Keratinocyte (primary cell): ENCODE measurements at regions not wholly inside any gene's neighbourhood (a gene's known extent, or its start where the extent isn't known, plus 50 kb on each side); places are given as distances from the start of the nearest gene placed in this dataset.

Source experiments
- DNase-seq: peaks from one replicate; pipeline ENCODE4 v3.0.0-alpha.2; 2011; ENCODE audit warnings: low read depth, missing footprints, low spot score
- FAIRE-seq: peaks from 2 replicates; lab custom pipeline; 2011; peaks lifted over from hg19 to GRCh38; lab: Jason Lieb, UNC
- H2AFZ ChIP-seq: 2 replicates; pipeline ENCODE4 v1.6.0; 2012; ENCODE audit warnings: low read length, control low read depth, inconsistent platforms; ENCODE audit not compliant: control insufficient read depth
- H3K27ac ChIP-seq: 2 replicates; pipeline ENCODE4 v1.5.1; 2011; ENCODE audit warnings: low read length; ENCODE audit not compliant: control insufficient read depth, insufficient read depth
- H3K27me3 ChIP-seq: 3 replicates; pipeline ENCODE4 v1.6.0; 2011; ENCODE audit warnings: low read length; ENCODE audit not compliant: control insufficient read depth, insufficient read depth; ENCODE audit errors: extremely low read depth
- H3K36me3 ChIP-seq, 2 experiments: 2 replicates in 1 of 2; 3 replicates in 1 of 2; pipeline ENCODE4 v1.5.1; 2011; ENCODE audit warnings: low read length in 2 of 2, mild to moderate bottlenecking in 1 of 2; ENCODE audit not compliant: control insufficient read depth in 2 of 2, insufficient read depth in 2 of 2; ENCODE audit errors: extremely low read depth in 1 of 2
- H3K4me1 ChIP-seq: 3 replicates; pipeline ENCODE4 v1.5.1; 2011; ENCODE audit warnings: low read length; ENCODE audit not compliant: control insufficient read depth, insufficient read depth; ENCODE audit errors: extremely low read depth
- H3K4me2 ChIP-seq: 3 replicates; pipeline ENCODE4 v1.6.0; 2011; ENCODE audit warnings: low read depth, low read length; ENCODE audit not compliant: control insufficient read depth, insufficient read depth; ENCODE audit errors: extremely low read depth
- H3K4me3 ChIP-seq, 3 experiments: fragments of 200-600 bp in 1 of 3; sonication (generic) in 1 of 3; 2 replicates in 2 of 3; 3 replicates in 1 of 3; pipeline ENCODE4 v1.5.1; 2011 to 2016; ENCODE audit warnings: low read length in 3 of 3, mild to moderate bottlenecking in 3 of 3, control low read depth in 2 of 3, inconsistent platforms in 1 of 3, low read depth in 1 of 3, mixed read lengths in 1 of 3, mixed run types in 1 of 3, moderate library complexity in 1 of 3; ENCODE audit not compliant: control insufficient read depth in 2 of 3, insufficient read depth in 2 of 3; ENCODE audit errors: extremely low read depth in 1 of 3
- H3K79me2 ChIP-seq: 2 replicates; pipeline ENCODE4 v1.6.0; 2012; ENCODE audit warnings: low read length; ENCODE audit not compliant: control insufficient read depth, insufficient read depth
- H3K9ac ChIP-seq: 3 replicates; pipeline ENCODE4 v1.6.0; 2011; ENCODE audit warnings: low read length; ENCODE audit not compliant: control insufficient read depth, insufficient read depth; ENCODE audit errors: extremely low read depth
- H3K9me1 ChIP-seq: 3 replicates; pipeline ENCODE4 v1.6.0; 2011; ENCODE audit warnings: low read length; ENCODE audit not compliant: control insufficient read depth, insufficient read depth; ENCODE audit errors: extremely low read depth
- H3K9me3 ChIP-seq: 2 replicates; pipeline ENCODE4 v1.5.1; 2012; ENCODE audit warnings: low read depth, low read length; ENCODE audit not compliant: control insufficient read depth
- H4K20me1 ChIP-seq: 3 replicates; pipeline ENCODE4 v1.6.0; 2011; ENCODE audit warnings: low read length; ENCODE audit not compliant: control insufficient read depth, insufficient read depth; ENCODE audit errors: extremely low read depth
- CTCF ChIP-seq, 3 experiments: IDR thresholded peaks in 1 of 3; conservative IDR thresholded peaks in 1 of 3; optimal IDR thresholded peaks in 1 of 3; 2 replicates in 2 of 3; 3 replicates in 1 of 3; pipeline versions ENCODE3 to v1.5.1; 2011; ENCODE audit warnings: low read length in 3 of 3, mild to moderate bottlenecking in 3 of 3, moderate library complexity in 2 of 3, control low read depth in 1 of 3, inconsistent platforms in 1 of 3; ENCODE audit not compliant: insufficient read depth in 2 of 3; ENCODE audit errors: extremely low read depth in 1 of 3
- EZH2 ChIP-seq: IDR thresholded peaks from one replicate; pipeline ENCODE4 v1.6.1; 2012; ENCODE audit warnings: inconsistent platforms, mild to moderate bottlenecking, low read length, moderate library complexity
- dilution Hi-C: fragments of 300-500 bp; cut with MboI; formaldehyde crosslinking; loops from one replicate; pipeline ENCODE4 v1.7.0; 2020; ENCODE audit warnings: low sequenced_read_pairs; ENCODE audit not compliant: extremely low pct_ligation_motif_present

GRCh38 chr13:65504213-65504612 lies 1725.9 kb downstream of the PCDH9 start:
- no peak overlapping the region for H3K27ac ChIP-seq
- DNase-seq: no peak
- no peak overlapping the region for H3K9ac ChIP-seq
- FAIRE-seq: no peak
- H3K27me3 ChIP-seq: no peaks in the 10 kb centered on the region
- no peaks in the 10 kb centered on the region for H3K9me3 ChIP-seq
- no peak overlapping the region for H2AFZ ChIP-seq
- no peaks in the 10 kb centered on the region for H3K9me1 ChIP-seq
- no peak overlapping the region for H3K4me2 ChIP-seq
- H4K20me1 ChIP-seq: no peaks in the 10 kb centered on the region
- H3K79me2 ChIP-seq: no peaks in the 10 kb centered on the region
- TF ChIP-seq CTCF (optimal IDR thresholded peaks at IDR 0.05 in 1 of 3, IDR thresholded peaks at IDR 0.05 in 1 of 3, conservative IDR thresholded peaks at IDR 0.05 in 1 of 3; ENCODE audit: extremely low read depth in 1 of 3, insufficient read depth in 2 of 3, low read length in 3 of 3): no peak
- TF ChIP-seq EZH2: no peak
- H3K4me3 ChIP-seq: no peak overlapping the region
- dilution Hi-C loops: no loop called here
- H3K4me1 ChIP-seq: no peaks in the 10 kb centered on the region
- no peaks in the 10 kb centered on the region for H3K36me3 ChIP-seq

GRCh38 chr13:65500481-65500880 lies 1729.7 kb downstream of the PCDH9 start:
- Histone ChIP-seq H3K36me3 (no peaks in the 10 kb centered on the region), H4K20me1 (no peaks in the 10 kb centered on the region), H2AFZ (no peak overlapping the region), H3K4me1 (no peaks in the 10 kb centered on the region), H3K27ac (no peak overlapping the region), H3K9me1 (no peaks in the 10 kb centered on the region), H3K9ac (no peak overlapping the region), H3K9me3 (no peaks in the 10 kb centered on the region), H3K4me2 (no peak overlapping the region), H3K79me2 (no peaks in the 10 kb centered on the region), H3K27me3 (no peaks in the 10 kb centered on the region), H3K4me3 (no peak overlapping the region)
- TF ChIP-seq EZH2 (no peak), CTCF (optimal IDR thresholded peaks at IDR 0.05 in 1 of 3, IDR thresholded peaks at IDR 0.05 in 1 of 3, conservative IDR thresholded peaks at IDR 0.05 in 1 of 3; ENCODE audit: extremely low read depth in 1 of 3, insufficient read depth in 2 of 3, low read length in 3 of 3) (no peak)
- dilution Hi-C loops: no loop called here
- no peak for FAIRE-seq
- DNase-seq: no peak
